H9 (cell line): ENCODE measurements at regions not wholly inside any gene's neighbourhood (a gene's known extent, or its start where the extent isn't known, plus 50 kb on each side); places are given as distances from the start of the nearest gene placed in this dataset.

Experiments
- DNase-seq: peaks from one replicate; pipeline ENCODE4 v3.0.0-alpha.2; 2017
- H2AFZ ChIP-seq: one replicate; pipeline ENCODE4 v1.6.1; 2013; ENCODE audit warnings: mild to moderate bottlenecking, low read length, control low read depth, moderate library complexity
- H2AK5ac ChIP-seq: 2 replicates; pipeline ENCODE4 v1.6.1; 2013; ENCODE audit warnings: low read length, control low read depth, mixed read lengths; ENCODE audit not compliant: insufficient read length
- H2BK120ac ChIP-seq: one replicate; pipeline ENCODE4 v1.6.1; 2013; ENCODE audit warnings: low read depth, mild to moderate bottlenecking, low read length, control low read depth, inconsistent platforms; ENCODE audit not compliant: poor library complexity, severe bottlenecking
- H2BK12ac ChIP-seq: 2 replicates; pipeline ENCODE4 v1.6.1; 2013; ENCODE audit warnings: low read length, control low read depth, mixed read lengths, low read depth; ENCODE audit not compliant: insufficient read length
- H2BK15ac ChIP-seq: 2 replicates; pipeline ENCODE4 v1.6.1; 2013; ENCODE audit warnings: low read depth, low read length, control low read depth
- H2BK20ac ChIP-seq: one replicate; pipeline ENCODE4 v1.6.1; 2013; ENCODE audit warnings: low read depth, mild to moderate bottlenecking, low read length, control low read depth, inconsistent platforms; ENCODE audit not compliant: poor library complexity, severe bottlenecking
- H2BK5ac ChIP-seq: 2 replicates; pipeline ENCODE4 v1.6.1; 2013; ENCODE audit warnings: low read length, control low read depth, mixed read lengths; ENCODE audit not compliant: insufficient read length
- H3K14ac ChIP-seq: 2 replicates; pipeline ENCODE4 v1.6.1; 2013; ENCODE audit warnings: low read length, control low read depth; ENCODE audit not compliant: insufficient read depth
- H3K18ac ChIP-seq: 2 replicates; pipeline ENCODE4 v1.6.1; 2013; ENCODE audit warnings: low read depth, mild to moderate bottlenecking, mixed read lengths, low read length, control low read depth; ENCODE audit not compliant: insufficient read length
- H3K23ac ChIP-seq: 2 replicates; pipeline ENCODE4 v1.6.1; 2013; ENCODE audit warnings: low read length, control low read depth, mixed read lengths, low read depth; ENCODE audit not compliant: insufficient read length
- H3K23me2 ChIP-seq: 2 replicates; pipeline ENCODE4 v1.6.1; 2013; ENCODE audit warnings: low read depth, mild to moderate bottlenecking, mixed read lengths, low read length, control low read depth; ENCODE audit not compliant: insufficient read length, poor library complexity, severe bottlenecking
- H3K27ac ChIP-seq: 2 replicates; pipeline ENCODE4 v1.5.1; 2013; ENCODE audit warnings: low read length, control low read depth, mixed read lengths, low read depth; ENCODE audit not compliant: insufficient read length
- H3K27me3 ChIP-seq: 2 replicates; pipeline ENCODE4 v1.6.1; 2013; ENCODE audit warnings: low read length, control low read depth, inconsistent platforms; ENCODE audit not compliant: insufficient read depth
- H3K4ac ChIP-seq: 2 replicates; pipeline ENCODE4 v1.6.1; 2013; ENCODE audit warnings: low read depth, mild to moderate bottlenecking, control low read depth, inconsistent platforms, low read length, moderate library complexity
- H3K4me1 ChIP-seq: 2 replicates; pipeline ENCODE4 v1.6.1; 2013; ENCODE audit warnings: low read length, control low read depth, inconsistent platforms; ENCODE audit not compliant: insufficient read depth
- H3K4me2 ChIP-seq: 2 replicates; pipeline ENCODE4 v1.6.1; 2013; ENCODE audit warnings: low read length, control low read depth, mixed read lengths; ENCODE audit not compliant: insufficient read length, insufficient read depth
- H3K56ac ChIP-seq: 2 replicates; pipeline ENCODE4 v1.6.1; 2013; ENCODE audit warnings: low read depth, mild to moderate bottlenecking, mixed read lengths, low read length, control low read depth; ENCODE audit not compliant: insufficient read length
- H3K79me1 ChIP-seq: 2 replicates; pipeline ENCODE4 v1.6.1; 2013; ENCODE audit warnings: low read depth, mild to moderate bottlenecking, moderate library complexity, low read length, control low read depth, inconsistent platforms; ENCODE audit not compliant: insufficient read depth, poor library complexity, severe bottlenecking
- H3K79me2 ChIP-seq: 2 replicates; pipeline ENCODE4 v1.6.1; 2013; ENCODE audit warnings: low read length, control low read depth, inconsistent platforms; ENCODE audit not compliant: insufficient read depth
- H3K9ac ChIP-seq: 2 replicates; pipeline ENCODE4 v1.6.1; 2013; ENCODE audit warnings: low read length, control low read depth, mixed read lengths; ENCODE audit not compliant: insufficient read length; ENCODE audit errors: extremely low read depth
- H3K9me3 ChIP-seq: one replicate; pipeline ENCODE4 v1.6.1; 2013; ENCODE audit warnings: low read depth, low read length, inconsistent platforms; ENCODE audit not compliant: control insufficient read depth
- H3T11ph ChIP-seq: one replicate; pipeline ENCODE4 v1.6.1; 2013; ENCODE audit warnings: mild to moderate bottlenecking, low read length, control low read depth, inconsistent platforms
- H4K20me1 ChIP-seq: one replicate; pipeline ENCODE4 v1.6.1; 2013; ENCODE audit not compliant: control insufficient read depth, insufficient read length, insufficient read depth
- H4K5ac ChIP-seq: 2 replicates; pipeline ENCODE4 v1.6.1; 2013; ENCODE audit warnings: low read depth, mild to moderate bottlenecking, mixed read lengths, low read length, control low read depth; ENCODE audit not compliant: insufficient read length
- H4K8ac ChIP-seq: replicated peaks from 2 replicates; pipeline ENCODE4 v1.6.1; 2013; ENCODE audit warnings: low read length, control low read depth, mixed read lengths, low read depth; ENCODE audit not compliant: insufficient read length
- H4K91ac ChIP-seq: 2 replicates; pipeline ENCODE4 v1.6.1; 2013; ENCODE audit warnings: low read depth, mild to moderate bottlenecking, moderate library complexity, mixed read lengths, low read length, control low read depth; ENCODE audit not compliant: insufficient read length
- H3K27ac Mint-ChIP-seq, 3 experiments: 2 replicates in 2 of 3; 3 replicates in 1 of 3; pipeline ENCODE4 v1.8.0; 2020 to 2021; ENCODE audit warnings: mixed read lengths in 3 of 3, mild to moderate bottlenecking in 1 of 3, moderate library complexity in 1 of 3
- H3K27me3 Mint-ChIP-seq: 2 replicates; pipeline ENCODE4 v1.8.0; 2021; ENCODE audit warnings: low read depth, mild to moderate bottlenecking, moderate library complexity, mixed read lengths
- H3K36me3 Mint-ChIP-seq, 3 experiments: 2 replicates in 2 of 3; 3 replicates in 1 of 3; pipeline ENCODE4 v1.8.0; 2020 to 2021; ENCODE audit warnings: low read depth in 3 of 3, mixed read lengths in 3 of 3; ENCODE audit not compliant: insufficient read depth in 1 of 3
- H3K4me1 Mint-ChIP-seq, 2 experiments: 2 replicates each; pipeline ENCODE4 v1.8.0; 2020; ENCODE audit warnings: mixed read lengths in 2 of 2
- H3K4me3 Mint-ChIP-seq, 2 experiments: 2 replicates in 1 of 2; 3 replicates in 1 of 2; pipeline ENCODE4 v1.8.0; 2020 to 2021; ENCODE audit warnings: mild to moderate bottlenecking in 2 of 2, mixed read lengths in 2 of 2, moderate library complexity in 1 of 2
- H3K9me3 Mint-ChIP-seq, 2 experiments: 2 replicates in 1 of 2; 3 replicates in 1 of 2; pipeline ENCODE4 v1.8.0; 2020; ENCODE audit warnings: mild to moderate bottlenecking in 2 of 2, mixed read lengths in 2 of 2, moderate library complexity in 1 of 2
- WGBS: extraction: QIAGEN DNeasy Blood & Tissue Kit; methylation state at CpG from one replicate; pipeline ENCODE4 v1.1.7; 2013; ENCODE audit warnings: missing lambda C conversion rate, low lambda C conversion rate, mixed read lengths; ENCODE audit not compliant: insufficient read length; ENCODE audit errors: extremely low coverage; 5-methylcytosine and 5-hydroxymethylcytosine counted together
- TF ChIP-seq, protein P1 (sequence below): fragments of 200-600 bp; sonication (generic); conservative IDR thresholded peaks from 3 replicates; pipeline ENCODE4 v1.8.0; 2021; ENCODE audit warnings: antibody characterized with exemption, mild to moderate bottlenecking

DNA sequence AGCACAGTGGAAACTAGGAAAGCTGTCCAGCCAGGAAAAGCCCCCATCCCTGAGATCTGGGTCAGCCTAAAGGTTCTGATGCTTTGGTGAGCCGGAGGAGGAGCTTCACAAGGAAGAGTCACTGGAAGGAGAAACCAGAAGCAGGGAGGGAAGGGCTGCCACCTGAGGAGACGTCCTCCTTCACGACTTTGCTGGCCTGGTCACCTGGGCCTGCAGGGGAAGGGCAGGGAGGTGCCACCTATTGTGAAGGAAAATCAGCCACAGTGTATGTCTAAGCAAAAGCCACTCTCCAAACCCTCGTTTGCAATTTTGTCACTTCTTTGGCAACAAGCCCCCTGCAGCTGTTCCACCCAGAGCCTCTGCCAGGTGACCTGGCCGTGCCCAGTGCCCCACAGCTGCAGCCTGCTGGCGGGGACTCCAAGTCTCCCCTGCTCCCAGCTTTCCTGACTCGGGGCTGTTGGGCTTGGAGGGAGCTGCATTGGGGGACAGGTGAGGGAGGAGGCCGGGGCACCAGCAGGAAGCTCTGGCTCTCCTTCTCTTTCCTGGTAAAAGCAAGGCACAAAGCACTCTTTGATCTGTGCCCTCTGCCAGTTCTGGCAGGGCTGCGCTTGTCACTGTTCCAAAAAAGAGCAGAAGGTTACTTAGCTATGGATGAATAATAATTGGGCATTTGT, 120.9 kb upstream of the BCL2L14 start:
- H2AFZ ChIP-seq = no peak overlapping the region
- no peaks in the 10 kb centered on the region for H4K20me1 ChIP-seq
- no peak overlapping the region for H3K23ac ChIP-seq
- H3K4ac ChIP-seq = no peak overlapping the region
- no peak overlapping the region for H2BK20ac ChIP-seq
- H3T11ph ChIP-seq = no peak overlapping the region
- Mint-ChIP-seq H3K4me1 (peaks cover 3 to 9% of the 10 kb centered on the region in 2 experiments; a peak in 3 of 4 replicates), H3K27me3 (peaks cover 4% of the 10 kb centered on the region; the same call in 1 of the 2 replicates), H3K4me3 (no peak overlapping the region), H3K36me3 (peaks cover 0 to 9% (median 3%) of the 10 kb centered on the region in 3 experiments; a peak in 3 of 7 replicates), H3K27ac (no peak overlapping the region), H3K9me3 (peaks cover 5 to 8% of the 10 kb centered on the region in 2 experiments; a peak in 4 of 5 replicates)
- H3K79me1 ChIP-seq = no peaks in the 10 kb centered on the region
- H4K5ac ChIP-seq = no peak overlapping the region
- no peak overlapping the region for H4K8ac ChIP-seq
- no peak overlapping the region for H2BK15ac ChIP-seq
- no peaks in the 10 kb centered on the region for H3K9me3 ChIP-seq
- H3K27me3 ChIP-seq = no peaks in the 10 kb centered on the region
- no peak overlapping the region for H3K18ac ChIP-seq
- H2BK12ac ChIP-seq = no peak overlapping the region
- H3K9ac ChIP-seq = no peak overlapping the region
- no peaks in the 10 kb centered on the region for H3K4me1 ChIP-seq
- WGBS = no CpG with 5 or more reads among the region's 9 CpGs
- no peaks in the 10 kb centered on the region for H3K79me2 ChIP-seq
- H4K91ac ChIP-seq = no peak overlapping the region
- TF ChIP-seq, protein P1, sequence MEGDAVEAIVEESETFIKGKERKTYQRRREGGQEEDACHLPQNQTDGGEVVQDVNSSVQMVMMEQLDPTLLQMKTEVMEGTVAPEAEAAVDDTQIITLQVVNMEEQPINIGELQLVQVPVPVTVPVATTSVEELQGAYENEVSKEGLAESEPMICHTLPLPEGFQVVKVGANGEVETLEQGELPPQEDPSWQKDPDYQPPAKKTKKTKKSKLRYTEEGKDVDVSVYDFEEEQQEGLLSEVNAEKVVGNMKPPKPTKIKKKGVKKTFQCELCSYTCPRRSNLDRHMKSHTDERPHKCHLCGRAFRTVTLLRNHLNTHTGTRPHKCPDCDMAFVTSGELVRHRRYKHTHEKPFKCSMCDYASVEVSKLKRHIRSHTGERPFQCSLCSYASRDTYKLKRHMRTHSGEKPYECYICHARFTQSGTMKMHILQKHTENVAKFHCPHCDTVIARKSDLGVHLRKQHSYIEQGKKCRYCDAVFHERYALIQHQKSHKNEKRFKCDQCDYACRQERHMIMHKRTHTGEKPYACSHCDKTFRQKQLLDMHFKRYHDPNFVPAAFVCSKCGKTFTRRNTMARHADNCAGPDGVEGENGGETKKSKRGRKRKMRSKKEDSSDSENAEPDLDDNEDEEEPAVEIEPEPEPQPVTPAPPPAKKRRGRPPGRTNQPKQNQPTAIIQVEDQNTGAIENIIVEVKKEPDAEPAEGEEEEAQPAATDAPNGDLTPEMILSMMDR = no peak
- H3K23me2 ChIP-seq = no peaks in the 10 kb centered on the region
- H3K4me2 ChIP-seq = no peak overlapping the region
- H2BK5ac ChIP-seq = no peak overlapping the region
- no peak overlapping the region for H2BK120ac ChIP-seq
- H3K14ac ChIP-seq = no peak overlapping the region
- H2AK5ac ChIP-seq = no peak overlapping the region
- H3K56ac ChIP-seq = no peak overlapping the region
- H3K27ac ChIP-seq = no peak overlapping the region
- no peak for DNase-seq
